Midbrain (tissue), 1 donor: ENCODE measurements at regions not wholly inside any gene's neighbourhood (a gene's known extent, or its start where the extent isn't known, plus 50 kb on each side); places are given as distances from the start of the nearest gene placed in this dataset.
"Not testable (repeated sequence)": the region's sequence is repeated elsewhere in the genome, so short reads cannot be mapped to it uniquely, and the experiment has no call there.

Source experiments
- DNase-seq: peaks from one replicate; lab custom pipeline; 2025; lab: John Stamatoyannopoulos, UW

DNA sequence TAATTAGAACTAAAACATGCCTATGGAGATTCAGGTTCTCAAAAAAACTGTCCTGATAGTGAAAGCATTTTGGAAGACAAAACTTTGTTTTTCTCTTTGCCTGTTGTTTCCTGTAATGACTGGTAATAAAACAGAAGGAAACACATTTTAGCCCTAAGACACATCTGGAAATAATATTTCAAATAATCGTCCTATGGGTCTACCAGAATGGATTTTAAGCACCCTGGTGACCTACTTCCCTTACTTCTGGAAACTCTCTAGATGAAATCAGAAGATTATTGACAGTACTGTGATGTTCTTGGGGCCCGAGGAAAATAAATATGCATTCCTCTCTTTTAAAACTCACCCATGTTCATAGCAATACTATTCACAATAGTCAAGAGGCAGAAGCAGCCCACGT is 110.1 kb upstream of the TLE4 start:
- DNase-seq = no peak

- no peak for DNase-seq
These were observed 106.6 kb upstream of the TLE4 start for GRCh38 chr9:79465156-79465555.

- DNase-seq = no peak
These were observed 102.6 kb upstream of the TLE4 start for GRCh38 chr9:79469164-79469563.

GRCh38 chr9:79470954-79471353 is 100.8 kb upstream of the TLE4 start:
- DNase-seq = no peak

DNA sequence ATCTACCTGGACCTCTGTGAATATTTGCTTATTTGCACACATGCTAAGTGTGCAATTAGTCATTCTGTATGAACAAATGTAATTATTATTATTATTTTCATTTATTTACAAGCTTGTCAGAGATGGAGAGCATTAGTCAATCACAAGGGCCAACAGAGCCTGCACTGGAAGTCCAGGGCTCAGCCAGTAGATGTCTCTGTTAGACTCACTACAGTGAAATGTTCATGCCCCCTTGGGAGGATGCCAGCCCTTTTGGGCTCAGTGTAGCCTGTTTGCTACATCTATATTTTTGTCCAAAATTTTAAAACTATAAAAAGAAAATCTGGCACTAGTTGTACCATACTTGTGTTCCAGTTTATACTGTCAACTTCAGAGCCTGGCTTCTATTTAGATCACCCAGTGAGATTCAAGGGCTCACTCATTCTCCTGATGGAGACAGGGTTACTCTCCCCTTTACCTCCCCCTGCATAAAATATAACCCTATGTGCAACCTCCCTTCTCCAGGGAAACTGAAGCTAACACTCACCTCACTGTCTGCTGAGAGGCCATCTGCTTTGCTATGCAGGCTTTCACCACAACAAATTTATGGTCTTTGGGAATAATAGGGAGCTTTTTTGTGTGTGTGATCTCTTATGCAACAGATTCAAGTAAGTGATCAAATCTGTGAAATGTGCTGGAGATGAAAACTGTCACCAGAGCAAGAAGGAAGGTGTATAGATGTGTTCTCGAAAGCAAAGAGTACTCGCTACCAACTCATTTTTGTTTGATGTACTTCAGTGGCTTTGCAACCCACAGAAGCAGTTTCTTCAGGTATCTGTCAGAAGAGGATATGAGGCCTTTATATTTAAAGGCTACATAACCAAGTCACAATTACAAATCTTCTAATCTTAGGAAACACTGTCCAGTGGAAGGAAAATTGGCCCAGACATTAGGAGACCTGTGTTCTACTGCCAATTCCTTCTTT is 99.9 kb upstream of the TLE4 start:
- peak; percentile 77 for DNase-seq

GRCh38 chr9:79473704-79474103 is 98.1 kb upstream of the TLE4 start:
- no peak for DNase-seq

DNA sequence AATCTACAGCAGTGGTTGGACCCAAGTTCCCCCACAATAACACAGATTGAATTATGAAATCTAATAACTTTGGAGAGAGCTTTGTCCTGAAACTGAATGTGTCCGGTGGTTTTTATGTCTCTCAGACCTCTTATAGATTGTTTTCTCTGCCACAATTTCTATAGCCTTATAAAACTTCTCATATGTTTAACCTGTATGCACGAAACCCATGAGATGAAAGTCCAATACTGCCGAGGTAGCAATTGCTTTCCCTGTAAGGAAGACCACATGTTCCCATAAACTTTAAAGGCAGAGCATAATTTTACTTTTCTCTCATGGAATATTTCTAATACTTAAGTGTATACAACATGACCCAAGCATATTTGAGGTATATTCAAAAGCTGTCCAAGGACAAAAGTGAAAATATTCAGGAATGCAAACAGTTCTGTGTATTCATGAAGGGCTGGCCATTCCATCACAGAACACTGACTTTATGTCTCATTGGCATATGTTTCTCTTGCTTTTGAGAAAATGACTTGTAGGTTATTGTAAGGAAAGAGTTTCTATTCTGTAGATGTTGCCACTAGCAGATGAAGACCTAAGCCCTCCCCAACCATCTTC is 94.4 kb upstream of the TLE4 start:
- no peak for DNase-seq

GRCh38 chr9:79477955-79478771 is 93.6 kb upstream of the TLE4 start:
- DNase-seq = peak; percentile 75

- DNase-seq = no peak
These were observed 91.1 kb upstream of the TLE4 start for GRCh38 chr9:79480639-79481038.

- DNase-seq = no peak
These were observed 89.8 kb upstream of the TLE4 start for GRCh38 chr9:79481846-79482477.

DNA sequence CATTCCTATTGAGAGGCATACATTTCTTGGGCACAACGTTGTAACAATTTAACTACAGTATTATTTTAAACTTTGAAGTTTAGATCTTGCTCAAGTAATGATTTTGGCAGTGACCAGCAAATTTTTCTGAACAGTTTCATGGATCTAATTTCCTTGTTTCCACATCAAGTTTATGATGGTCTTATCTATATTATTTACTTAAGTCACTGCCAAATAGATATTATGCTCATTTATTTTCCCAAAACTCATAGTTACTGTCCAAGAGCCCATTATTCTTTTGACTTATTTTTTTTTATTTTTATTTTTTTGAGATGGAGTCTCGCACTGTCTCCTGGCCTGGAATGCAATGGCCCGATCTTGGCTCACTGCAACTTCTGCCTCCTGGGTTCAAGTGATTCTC is 86.5 kb upstream of the TLE4 start:
- DNase-seq = no peak

GRCh38 chr9:79489261-79490000 is 82.3 kb upstream of the TLE4 start:
- peak; percentile 84 for DNase-seq

- no peak for DNase-seq
These were observed 81.0 kb upstream of the TLE4 start for GRCh38 chr9:79490657-79491248.

- DNase-seq = no peak
These were observed 79.4 kb upstream of the TLE4 start for GRCh38 chr9:79492092-79493009.

DNA sequence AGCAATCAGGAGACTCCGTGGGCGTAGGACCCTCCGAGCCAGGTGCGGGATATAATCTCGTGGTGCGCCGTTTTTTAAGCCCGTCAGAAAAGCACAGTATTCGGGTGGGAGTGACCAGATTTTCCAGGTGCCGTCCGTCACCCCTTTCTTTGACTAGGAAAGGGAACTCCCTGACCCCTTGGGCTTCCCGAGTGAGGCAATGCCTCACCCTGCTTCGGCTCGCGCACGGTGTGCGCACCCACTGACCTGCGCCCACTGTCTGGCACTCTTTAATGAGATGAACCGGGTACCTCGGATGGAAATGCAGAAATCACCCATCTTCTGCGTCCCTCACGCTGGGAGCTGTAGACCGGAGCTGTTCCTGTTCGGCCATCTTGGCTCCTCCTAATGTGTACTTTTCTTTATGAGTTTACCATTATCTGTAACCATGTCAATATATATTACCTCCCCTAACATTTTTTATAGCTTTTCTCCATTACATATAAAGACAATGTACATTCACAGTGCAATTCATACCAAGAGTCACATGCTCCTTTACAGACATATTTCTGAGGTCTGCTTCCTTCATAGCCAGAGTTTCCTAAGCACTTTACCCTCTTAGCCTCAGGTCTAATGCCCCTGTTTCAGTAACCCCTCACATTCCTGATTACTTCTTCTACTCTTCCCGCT is 71.4 kb upstream of the TLE4 start:
- DNase-seq = not testable (repeated sequence)

- DNase-seq = no peak
These were observed 70.2 kb upstream of the TLE4 start for GRCh38 chr9:79501546-79501945.

GRCh38 chr9:79507801-79508200 is 64.0 kb upstream of the TLE4 start:
- DNase-seq = no peak

DNA sequence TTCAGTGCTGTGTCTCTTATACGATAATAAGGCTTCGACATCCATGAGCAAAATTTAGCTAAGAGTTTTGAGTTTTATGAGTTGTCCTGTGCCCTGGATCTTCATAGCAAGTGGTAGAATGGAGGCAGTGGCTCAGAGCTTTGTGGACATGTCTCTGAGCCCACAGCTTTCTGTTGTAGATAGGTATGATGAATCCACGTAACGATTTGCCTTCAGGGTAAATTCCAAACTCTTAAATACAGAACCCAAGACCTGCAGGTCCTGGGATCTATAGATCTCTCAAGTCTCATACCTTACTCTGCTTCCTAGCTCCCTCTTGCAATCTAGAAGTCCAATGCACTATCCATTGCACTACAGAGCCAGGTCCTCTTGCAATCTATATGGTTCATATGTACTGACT is 59.5 kb upstream of the TLE4 start:
- DNase-seq = no peak
